ENCODE measurements at regions not wholly inside any gene's neighbourhood (a gene's known extent, or its start where the extent isn't known, plus 50 kb on each side); places are given as distances from the start of the nearest gene placed in this dataset.
"Not testable (repeated sequence)": the region's sequence is repeated elsewhere in the genome, so short reads cannot be mapped to it uniquely, and the experiment has no call there.

- not testable (repeated sequence) for DNase-seq
Observed at GRCh38 chr6:94687255-94687654, 890.1 kb upstream of the MANEA start.

GRCh38 chr6:94683409-94683808 lies 893.9 kb upstream of the MANEA start:
- no peak for DNase-seq

- no peak for DNase-seq
Observed at GRCh38 chr6:94680669-94681212, 896.6 kb upstream of the MANEA start.

GRCh38 chr6:94673251-94673650 lies 904.1 kb upstream of the MANEA start:
- DNase-seq: no peak

- no peak for DNase-seq
Observed at GRCh38 chr6:94670017-94670416, 907.3 kb upstream of the MANEA start.

- no peak for DNase-seq
Observed at GRCh38 chr6:94668876-94669275, 908.5 kb upstream of the MANEA start.

- DNase-seq: no peak
Observed at GRCh38 chr6:94658929-94659328, 918.4 kb upstream of the MANEA start.

GRCh38 chr6:94651239-94651638 lies 926.1 kb upstream of the MANEA start:
- no peak for DNase-seq

GRCh38 chr6:94645191-94645590 lies 932.1 kb upstream of the MANEA start:
- DNase-seq: no peak

- no peak for DNase-seq
Observed at GRCh38 chr6:94639564-94639963, 937.8 kb upstream of the MANEA start.

- no peak for DNase-seq
Observed at GRCh38 chr6:94636780-94637385, 940.5 kb upstream of the MANEA start.

- no peak for DNase-seq
Observed at GRCh38 chr6:94623586-94623985, 953.7 kb upstream of the MANEA start.

- DNase-seq: no peak
Observed at GRCh38 chr6:94622783-94623182, 954.6 kb upstream of the MANEA start.

- DNase-seq: no peak
Observed at GRCh38 chr6:94600636-94601035, 976.7 kb upstream of the MANEA start.

GRCh38 chr6:94597487-94597886 lies 979.8 kb upstream of the MANEA start:
- DNase-seq: no peak

GRCh38 chr6:94590416-94590815 lies 986.9 kb upstream of the MANEA start:
- no peak for DNase-seq

GRCh38 chr6:94588301-94588700 lies 989.0 kb upstream of the MANEA start:
- DNase-seq: no peak

GRCh38 chr6:94584211-94584610 lies 993.1 kb upstream of the MANEA start:
- no peak for DNase-seq

- no peak for DNase-seq
Observed at GRCh38 chr6:94570581-94570980, 1006.8 kb upstream of the MANEA start.

- no peak for DNase-seq
Observed at GRCh38 chr6:94562846-94563245, 1014.5 kb upstream of the MANEA start.

GRCh38 chr6:94559829-94560537 lies 1017.4 kb upstream of the MANEA start:
- DNase-seq: no peak

- DNase-seq: not testable (repeated sequence)
Observed at GRCh38 chr6:94557207-94557606, 1020.1 kb upstream of the MANEA start.

- DNase-seq: no peak
Observed at GRCh38 chr6:94548201-94548600, 1029.1 kb upstream of the MANEA start.

GRCh38 chr6:94535798-94536197 lies 1041.5 kb upstream of the MANEA start:
- no peak for DNase-seq
